ENCODE measurements at regions not wholly inside any gene's neighbourhood (a gene's known extent, or its start where the extent isn't known, plus 50 kb on each side); places are given as distances from the start of the nearest gene placed in this dataset.

DNA sequence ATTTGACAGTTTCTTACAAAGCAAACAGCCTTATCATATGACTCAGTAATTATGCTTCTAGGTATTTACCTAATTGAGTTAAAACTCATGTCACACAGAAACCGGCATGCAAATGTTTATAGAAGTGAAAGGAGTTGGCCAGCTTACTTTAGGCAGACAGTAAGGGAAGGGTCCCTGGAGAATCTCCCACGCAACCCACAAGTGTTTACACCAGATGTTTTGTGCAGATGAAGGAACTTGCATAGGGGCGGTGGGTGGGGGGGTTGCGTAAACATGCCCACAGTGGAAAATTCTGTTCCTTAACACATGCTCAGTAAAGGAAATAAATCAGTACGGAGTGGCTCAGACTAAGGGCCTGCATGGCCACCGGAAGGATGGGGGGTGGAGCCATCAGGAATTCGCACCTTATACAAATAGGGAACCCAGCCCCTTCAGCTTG is 330.5 kb upstream of the AADAT start:
- H2AFZ ChIP-seq: no peak overlapping the region

More for the DNA sequence above, 330.5 kb upstream of the AADAT start:
- no peaks in the 10 kb centered on the region; the same call in 1 of the 2 replicates for H3K36me3 ChIP-seq (ENCODE audit: insufficient read depth)
- no peaks in the 10 kb centered on the region for H3F3A ChIP-seq (replicated peaks; ENCODE audit: low read depth)
- no peak overlapping the region for H3K4me3 ChIP-seq
- Mint-ChIP-seq H3K4me1 (no peaks in the 10 kb centered on the region; the same call in 2 of the 3 replicates), H3K9me3 (no peaks in the 10 kb centered on the region; the same call in 1 of the 3 replicates), H3K4me3 (no peak overlapping the region), H3K36me3 (ENCODE audit: low read depth) (no peaks in the 10 kb centered on the region), H3K27me3 (ENCODE audit: insufficient read depth, low read depth, poor library complexity) (no peaks in the 10 kb centered on the region), H3K27ac (no peak overlapping the region)
- ATAC-seq (no peak), DNase-seq (ENCODE audit: low spot score) (no peak)
- H3K4me1 ChIP-seq (ENCODE audit: insufficient read depth): no peaks in the 10 kb centered on the region
- H3K79me2 ChIP-seq (replicated peaks; ENCODE audit: insufficient read depth): no peaks in the 10 kb centered on the region
- TF ChIP-seq, protein P1, sequence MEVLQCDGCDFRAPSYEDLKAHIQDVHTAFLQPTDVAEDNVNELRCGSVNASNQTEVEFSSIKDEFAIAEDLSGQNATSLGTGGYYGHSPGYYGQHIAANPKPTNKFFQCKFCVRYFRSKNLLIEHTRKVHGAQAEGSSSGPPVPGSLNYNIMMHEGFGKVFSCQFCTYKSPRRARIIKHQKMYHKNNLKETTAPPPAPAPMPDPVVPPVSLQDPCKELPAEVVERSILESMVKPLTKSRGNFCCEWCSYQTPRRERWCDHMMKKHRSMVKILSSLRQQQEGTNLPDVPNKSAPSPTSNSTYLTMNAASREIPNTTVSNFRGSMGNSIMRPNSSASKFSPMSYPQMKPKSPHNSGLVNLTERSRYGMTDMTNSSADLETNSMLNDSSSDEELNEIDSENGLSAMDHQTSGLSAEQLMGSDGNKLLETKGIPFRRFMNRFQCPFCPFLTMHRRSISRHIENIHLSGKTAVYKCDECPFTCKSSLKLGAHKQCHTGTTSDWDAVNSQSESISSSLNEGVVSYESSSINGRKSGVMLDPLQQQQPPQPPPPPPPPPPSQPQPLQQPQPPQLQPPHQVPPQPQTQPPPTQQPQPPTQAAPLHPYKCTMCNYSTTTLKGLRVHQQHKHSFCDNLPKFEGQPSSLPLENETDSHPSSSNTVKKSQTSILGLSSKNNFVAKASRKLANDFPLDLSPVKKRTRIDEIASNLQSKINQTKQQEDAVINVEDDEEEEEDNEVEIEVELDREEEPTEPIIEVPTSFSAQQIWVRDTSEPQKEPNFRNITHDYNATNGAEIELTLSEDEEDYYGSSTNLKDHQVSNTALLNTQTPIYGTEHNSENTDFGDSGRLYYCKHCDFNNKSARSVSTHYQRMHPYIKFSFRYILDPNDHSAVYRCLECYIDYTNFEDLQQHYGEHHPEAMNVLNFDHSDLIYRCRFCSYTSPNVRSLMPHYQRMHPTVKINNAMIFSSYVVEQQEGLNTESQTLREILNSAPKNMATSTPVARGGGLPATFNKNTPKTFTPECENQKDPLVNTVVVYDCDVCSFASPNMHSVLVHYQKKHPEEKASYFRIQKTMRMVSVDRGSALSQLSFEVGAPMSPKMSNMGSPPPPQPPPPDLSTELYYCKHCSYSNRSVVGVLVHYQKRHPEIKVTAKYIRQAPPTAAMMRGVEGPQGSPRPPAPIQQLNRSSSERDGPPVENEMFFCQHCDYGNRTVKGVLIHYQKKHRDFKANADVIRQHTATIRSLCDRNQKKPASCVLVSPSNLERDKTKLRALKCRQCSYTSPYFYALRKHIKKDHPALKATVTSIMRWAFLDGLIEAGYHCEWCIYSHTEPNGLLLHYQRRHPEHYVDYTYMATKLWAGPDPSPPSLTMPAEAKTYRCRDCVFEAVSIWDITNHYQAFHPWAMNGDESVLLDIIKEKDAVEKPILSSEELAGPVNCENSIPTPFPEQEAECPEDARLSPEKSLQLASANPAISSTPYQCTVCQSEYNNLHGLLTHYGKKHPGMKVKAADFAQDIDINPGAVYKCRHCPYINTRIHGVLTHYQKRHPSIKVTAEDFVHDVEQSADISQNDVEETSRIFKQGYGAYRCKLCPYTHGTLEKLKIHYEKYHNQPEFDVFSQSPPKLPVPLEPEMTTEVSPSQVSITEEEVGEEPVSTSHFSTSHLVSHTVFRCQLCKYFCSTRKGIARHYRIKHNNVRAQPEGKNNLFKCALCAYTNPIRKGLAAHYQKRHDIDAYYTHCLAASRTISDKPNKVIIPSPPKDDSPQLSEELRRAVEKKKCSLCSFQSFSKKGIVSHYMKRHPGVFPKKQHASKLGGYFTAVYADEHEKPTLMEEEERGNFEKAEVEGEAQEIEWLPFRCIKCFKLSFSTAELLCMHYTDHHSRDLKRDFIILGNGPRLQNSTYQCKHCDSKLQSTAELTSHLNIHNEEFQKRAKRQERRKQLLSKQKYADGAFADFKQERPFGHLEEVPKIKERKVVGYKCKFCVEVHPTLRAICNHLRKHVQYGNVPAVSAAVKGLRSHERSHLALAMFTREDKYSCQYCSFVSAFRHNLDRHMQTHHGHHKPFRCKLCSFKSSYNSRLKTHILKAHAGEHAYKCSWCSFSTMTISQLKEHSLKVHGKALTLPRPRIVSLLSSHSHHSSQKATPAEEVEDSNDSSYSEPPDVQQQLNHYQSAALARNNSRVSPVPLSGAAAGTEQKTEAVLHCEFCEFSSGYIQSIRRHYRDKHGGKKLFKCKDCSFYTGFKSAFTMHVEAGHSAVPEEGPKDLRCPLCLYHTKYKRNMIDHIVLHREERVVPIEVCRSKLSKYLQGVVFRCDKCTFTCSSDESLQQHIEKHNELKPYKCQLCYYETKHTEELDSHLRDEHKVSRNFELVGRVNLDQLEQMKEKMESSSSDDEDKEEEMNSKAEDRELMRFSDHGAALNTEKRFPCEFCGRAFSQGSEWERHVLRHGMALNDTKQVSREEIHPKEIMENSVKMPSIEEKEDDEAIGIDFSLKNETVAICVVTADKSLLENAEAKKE (CRISPR knock-in tag; IDR thresholded peaks at IDR 0.05): no peak
- TF ChIP-seq, protein P2, sequence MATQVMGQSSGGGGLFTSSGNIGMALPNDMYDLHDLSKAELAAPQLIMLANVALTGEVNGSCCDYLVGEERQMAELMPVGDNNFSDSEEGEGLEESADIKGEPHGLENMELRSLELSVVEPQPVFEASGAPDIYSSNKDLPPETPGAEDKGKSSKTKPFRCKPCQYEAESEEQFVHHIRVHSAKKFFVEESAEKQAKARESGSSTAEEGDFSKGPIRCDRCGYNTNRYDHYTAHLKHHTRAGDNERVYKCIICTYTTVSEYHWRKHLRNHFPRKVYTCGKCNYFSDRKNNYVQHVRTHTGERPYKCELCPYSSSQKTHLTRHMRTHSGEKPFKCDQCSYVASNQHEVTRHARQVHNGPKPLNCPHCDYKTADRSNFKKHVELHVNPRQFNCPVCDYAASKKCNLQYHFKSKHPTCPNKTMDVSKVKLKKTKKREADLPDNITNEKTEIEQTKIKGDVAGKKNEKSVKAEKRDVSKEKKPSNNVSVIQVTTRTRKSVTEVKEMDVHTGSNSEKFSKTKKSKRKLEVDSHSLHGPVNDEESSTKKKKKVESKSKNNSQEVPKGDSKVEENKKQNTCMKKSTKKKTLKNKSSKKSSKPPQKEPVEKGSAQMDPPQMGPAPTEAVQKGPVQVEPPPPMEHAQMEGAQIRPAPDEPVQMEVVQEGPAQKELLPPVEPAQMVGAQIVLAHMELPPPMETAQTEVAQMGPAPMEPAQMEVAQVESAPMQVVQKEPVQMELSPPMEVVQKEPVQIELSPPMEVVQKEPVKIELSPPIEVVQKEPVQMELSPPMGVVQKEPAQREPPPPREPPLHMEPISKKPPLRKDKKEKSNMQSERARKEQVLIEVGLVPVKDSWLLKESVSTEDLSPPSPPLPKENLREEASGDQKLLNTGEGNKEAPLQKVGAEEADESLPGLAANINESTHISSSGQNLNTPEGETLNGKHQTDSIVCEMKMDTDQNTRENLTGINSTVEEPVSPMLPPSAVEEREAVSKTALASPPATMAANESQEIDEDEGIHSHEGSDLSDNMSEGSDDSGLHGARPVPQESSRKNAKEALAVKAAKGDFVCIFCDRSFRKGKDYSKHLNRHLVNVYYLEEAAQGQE (IDR thresholded peaks at IDR 0.05; ENCODE audit: unreplicated experiment): no peak
- TF ChIP-seq ZNF114 (CRISPR knock-in tag; IDR thresholded peaks at IDR 0.05): no peak
- TF ChIP-seq STAT1 (IDR thresholded peaks at IDR 0.05; ENCODE audit: unreplicated experiment): no peak
- no peak for TF ChIP-seq NANOG (IDR thresholded peaks at IDR 0.05; ENCODE audit: borderline replicate concordance)
- no peak for TF ChIP-seq ZNF331 (CRISPR knock-in tag; IDR thresholded peaks at IDR 0.05; ENCODE audit: low read depth)
- TF ChIP-seq EZH2 (IDR thresholded peaks at IDR 0.05; ENCODE audit: low read depth, unreplicated experiment): no peak
- no peaks in the 10 kb centered on the region for H4K20me1 ChIP-seq (replicated peaks; ENCODE audit: insufficient read depth)
- H3K27ac ChIP-seq (ENCODE audit: low read depth): no peak overlapping the region
- H3K9me2 ChIP-seq (ENCODE audit: insufficient read depth): no peaks in the 10 kb centered on the region
- H3K27me3 ChIP-seq (ENCODE audit: insufficient read depth): no peaks in the 10 kb centered on the region
- H3K4me2 ChIP-seq: no peak overlapping the region

Measured in GM23338 (cell line).